Esophagus squamous epithelium (tissue), 4 donors: ENCODE measurements at regions not wholly inside any gene's neighbourhood (a gene's known extent, or its start where the extent isn't known, plus 50 kb on each side); places are given as distances from the start of the nearest gene placed in this dataset.

ENCODE experiments used
- POLR2A ChIP-seq, 4 donors: fragments of 450-650 bp; IDR thresholded peaks; one replicate each; pipeline ENCODE4 v1.6.1; 2017; ENCODE audit warnings: antibody characterized with exemption in 4 of 4, mild to moderate bottlenecking in 4 of 4, moderate library complexity in 3 of 4
- TF ChIP-seq, protein P1 (sequence below), 6 experiments: fragments of 450-650 bp in 4 of 6; fragments of 200-600 bp in 2 of 6; sonication (generic) in 2 of 6; IDR thresholded peaks; one replicate each; pipeline ENCODE4 v1.5.1; 2016 to 2019; ENCODE audit warnings: antibody characterized with exemption in 6 of 6, mild to moderate bottlenecking in 4 of 6, moderate library complexity in 4 of 6

- TF ChIP-seq, protein P1, sequence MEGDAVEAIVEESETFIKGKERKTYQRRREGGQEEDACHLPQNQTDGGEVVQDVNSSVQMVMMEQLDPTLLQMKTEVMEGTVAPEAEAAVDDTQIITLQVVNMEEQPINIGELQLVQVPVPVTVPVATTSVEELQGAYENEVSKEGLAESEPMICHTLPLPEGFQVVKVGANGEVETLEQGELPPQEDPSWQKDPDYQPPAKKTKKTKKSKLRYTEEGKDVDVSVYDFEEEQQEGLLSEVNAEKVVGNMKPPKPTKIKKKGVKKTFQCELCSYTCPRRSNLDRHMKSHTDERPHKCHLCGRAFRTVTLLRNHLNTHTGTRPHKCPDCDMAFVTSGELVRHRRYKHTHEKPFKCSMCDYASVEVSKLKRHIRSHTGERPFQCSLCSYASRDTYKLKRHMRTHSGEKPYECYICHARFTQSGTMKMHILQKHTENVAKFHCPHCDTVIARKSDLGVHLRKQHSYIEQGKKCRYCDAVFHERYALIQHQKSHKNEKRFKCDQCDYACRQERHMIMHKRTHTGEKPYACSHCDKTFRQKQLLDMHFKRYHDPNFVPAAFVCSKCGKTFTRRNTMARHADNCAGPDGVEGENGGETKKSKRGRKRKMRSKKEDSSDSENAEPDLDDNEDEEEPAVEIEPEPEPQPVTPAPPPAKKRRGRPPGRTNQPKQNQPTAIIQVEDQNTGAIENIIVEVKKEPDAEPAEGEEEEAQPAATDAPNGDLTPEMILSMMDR (IDR thresholded peaks at IDR 0.05): no peak
- no peak for TF ChIP-seq POLR2A (IDR thresholded peaks at IDR 0.05)
These were observed 568.7 kb upstream of the UBE2E2 start for GRCh38 chr3:22634433-22634832.
